ENCODE measurements at regions not wholly inside any gene's neighbourhood (a gene's known extent, or its start where the extent isn't known, plus 50 kb on each side); places are given as distances from the start of the nearest gene placed in this dataset.

DNA sequence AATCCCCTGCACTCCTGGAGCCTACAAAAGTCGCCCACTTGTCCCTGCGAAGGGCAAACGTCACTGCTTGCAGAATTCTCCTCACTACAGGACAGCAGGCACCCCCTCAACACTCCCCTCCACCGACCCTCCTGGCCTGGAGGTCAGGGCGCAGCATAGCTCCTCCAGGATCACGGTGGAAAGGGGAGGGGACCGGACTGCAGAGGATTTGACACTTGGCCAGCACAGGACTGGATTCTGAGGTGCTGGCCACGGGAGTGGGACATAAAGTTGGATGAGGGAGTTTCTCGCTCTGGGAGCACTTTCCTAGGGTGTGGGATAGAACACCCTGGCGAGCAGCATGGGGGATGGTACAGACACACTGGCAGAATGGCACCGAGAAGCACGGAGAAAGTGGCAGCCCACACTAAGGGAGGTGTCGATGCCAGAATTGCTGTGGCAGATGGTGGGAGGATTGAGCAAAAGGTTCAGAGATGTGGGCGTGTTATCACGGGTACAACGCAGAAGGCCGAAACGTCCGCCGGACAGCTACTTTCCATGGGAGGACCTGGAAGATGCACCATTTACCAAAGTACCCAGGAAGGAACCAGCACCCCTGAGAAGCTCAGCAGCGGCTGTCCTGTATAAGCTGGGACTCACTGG, 51.4 kb upstream of the DIO3 start:
- WGBS, 3 donors = 91 to 95% (median 94%) methylated on average over 21 of the region's 21 CpGs
- H3K27ac ChIP-seq (ENCODE audit: low read depth, low read length) = no peak overlapping the region

- H3K27ac ChIP-seq (ENCODE audit: low read depth, low read length) = no peak overlapping the region
These were observed 50.1 kb upstream of the DIO3 start for GRCh38 chr14:101511199-101511598.

Data from adipose tissue (tissue), 3 donors.